Hippocampal formation (tissue), 2 donors: ENCODE measurements at regions not wholly inside any gene's neighbourhood (a gene's known extent, or its start where the extent isn't known, plus 50 kb on each side); places are given as distances from the start of the nearest gene placed in this dataset.

Experiments used
- DNase-seq, 2 donors: peaks; one replicate each; lab custom pipeline; 2025; lab: John Stamatoyannopoulos, UW

GRCh38 chr9:91130796-91131318 is 230.9 kb downstream of the AUH start:
- no peak for DNase-seq

GRCh38 chr9:91131433-91131839 is 230.3 kb downstream of the AUH start:
- no peak for DNase-seq

DNA sequence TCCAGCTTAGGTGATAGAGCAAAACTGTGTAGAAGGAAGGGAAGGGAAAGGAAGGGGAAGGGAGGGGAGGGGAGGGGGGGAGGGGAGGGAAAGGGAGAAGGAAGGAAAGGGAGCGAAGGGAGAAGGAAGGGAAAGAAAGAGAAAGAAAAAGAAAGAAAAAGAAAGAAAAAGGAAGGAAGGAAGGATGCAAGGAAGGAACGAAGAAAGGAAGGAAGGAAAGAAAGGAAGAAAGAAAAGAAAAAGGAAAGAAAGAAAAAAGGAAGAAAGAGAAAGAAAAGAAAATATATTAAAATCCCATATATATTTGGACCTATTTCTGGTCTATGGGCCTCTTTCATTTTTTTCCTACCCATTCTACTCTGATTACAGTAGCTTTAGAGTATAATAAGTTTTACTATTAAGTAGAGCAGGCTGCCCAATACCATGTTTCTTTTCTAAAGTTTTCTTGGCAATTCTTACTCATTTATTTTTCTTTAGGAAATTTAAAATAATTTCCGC is 229.1 kb downstream of the AUH start:
- DNase-seq, result no peak

DNA sequence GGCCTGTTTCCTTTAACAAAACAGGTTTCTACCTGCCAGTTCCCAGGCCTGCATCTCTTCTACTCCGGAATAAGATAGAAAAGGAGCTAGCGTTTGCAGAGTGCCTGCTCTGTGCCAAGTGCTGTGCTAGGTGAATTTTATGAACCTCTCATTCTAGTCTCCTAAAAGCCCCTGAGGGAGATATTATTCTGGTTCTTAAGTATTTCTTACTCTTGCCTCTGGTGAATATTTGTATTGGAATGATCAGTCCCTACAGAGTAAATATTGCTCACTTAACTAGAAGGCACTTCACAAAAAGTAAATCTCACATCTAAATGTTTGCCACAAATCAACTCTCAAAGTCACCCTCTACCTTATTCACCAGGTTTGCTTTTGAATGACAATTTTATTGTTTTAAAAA is 227.1 kb downstream of the AUH start:
- DNase-seq, result no peak

GRCh38 chr9:91137391-91137790 is 224.3 kb downstream of the AUH start:
- no peak for DNase-seq

GRCh38 chr9:91138760-91139159 is 223.0 kb downstream of the AUH start:
- no peak for DNase-seq

GRCh38 chr9:91141407-91141965 is 220.2 kb downstream of the AUH start:
- no peak for DNase-seq

DNA sequence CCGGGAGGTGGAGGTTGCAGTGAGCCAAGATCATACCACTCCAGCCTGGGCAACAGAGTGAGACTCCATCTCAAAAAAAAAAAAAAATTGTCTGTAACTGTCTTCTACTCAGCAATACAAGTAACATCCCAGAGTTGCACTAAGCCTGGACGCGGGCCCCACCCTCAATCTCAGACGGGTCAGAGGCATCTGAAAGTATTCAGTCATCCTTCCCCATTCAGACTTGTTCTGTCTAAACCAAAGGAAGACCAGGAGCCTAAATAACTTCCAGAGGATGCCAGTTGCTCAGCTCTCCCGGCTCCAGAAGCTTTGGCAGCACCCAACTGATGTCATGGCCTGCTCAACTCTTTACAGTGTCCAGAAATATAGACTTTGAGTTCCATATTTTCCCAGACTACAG is 218.6 kb downstream of the AUH start:
- DNase-seq, result no peak

DNA sequence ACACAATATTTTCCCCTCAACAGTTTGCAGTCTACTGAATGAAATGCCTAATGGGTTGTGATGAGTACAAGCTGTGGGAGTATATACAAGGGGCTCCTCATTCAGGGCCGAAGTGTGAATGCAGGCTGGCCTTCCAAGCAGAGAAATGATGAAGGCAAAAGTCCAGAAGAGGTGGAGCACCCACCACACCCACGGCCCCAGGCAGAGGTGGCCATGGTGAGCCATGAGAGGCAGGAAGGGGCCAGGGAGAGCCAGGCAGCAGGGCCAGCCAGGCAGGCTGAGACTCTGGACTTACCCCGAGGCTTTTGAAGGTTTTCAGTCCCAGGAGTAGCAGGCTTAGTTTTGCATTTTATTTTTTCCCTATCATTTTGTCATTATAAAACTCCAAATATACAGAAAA is 218.1 kb downstream of the AUH start:
- no peak for DNase-seq

GRCh38 chr9:91144769-91145168 is 216.9 kb downstream of the AUH start:
- DNase-seq, result no peak

DNA sequence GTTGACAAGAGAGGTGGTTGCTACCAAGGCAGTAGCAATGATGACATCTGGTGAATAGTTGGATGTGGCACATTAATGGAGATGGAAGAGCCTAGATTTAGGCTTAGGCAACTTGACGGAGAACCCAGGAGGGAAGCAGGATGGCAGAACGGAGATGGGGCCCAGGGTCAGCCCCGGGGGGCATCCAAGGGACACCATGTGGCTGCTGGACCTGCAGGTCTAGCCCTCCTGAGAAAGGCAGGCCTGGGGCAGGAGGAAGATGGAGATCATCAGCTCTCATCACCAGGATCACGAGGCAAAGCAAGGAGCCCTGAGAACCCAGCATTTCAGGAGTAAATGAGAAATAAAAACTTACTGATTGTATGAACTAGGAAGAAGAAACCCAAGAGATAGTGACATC is 216.2 kb downstream of the AUH start:
- DNase-seq, result no peak

- DNase-seq, result no peak
Measured at GRCh38 chr9:91146391-91147019, 215.2 kb downstream of the AUH start.

DNA sequence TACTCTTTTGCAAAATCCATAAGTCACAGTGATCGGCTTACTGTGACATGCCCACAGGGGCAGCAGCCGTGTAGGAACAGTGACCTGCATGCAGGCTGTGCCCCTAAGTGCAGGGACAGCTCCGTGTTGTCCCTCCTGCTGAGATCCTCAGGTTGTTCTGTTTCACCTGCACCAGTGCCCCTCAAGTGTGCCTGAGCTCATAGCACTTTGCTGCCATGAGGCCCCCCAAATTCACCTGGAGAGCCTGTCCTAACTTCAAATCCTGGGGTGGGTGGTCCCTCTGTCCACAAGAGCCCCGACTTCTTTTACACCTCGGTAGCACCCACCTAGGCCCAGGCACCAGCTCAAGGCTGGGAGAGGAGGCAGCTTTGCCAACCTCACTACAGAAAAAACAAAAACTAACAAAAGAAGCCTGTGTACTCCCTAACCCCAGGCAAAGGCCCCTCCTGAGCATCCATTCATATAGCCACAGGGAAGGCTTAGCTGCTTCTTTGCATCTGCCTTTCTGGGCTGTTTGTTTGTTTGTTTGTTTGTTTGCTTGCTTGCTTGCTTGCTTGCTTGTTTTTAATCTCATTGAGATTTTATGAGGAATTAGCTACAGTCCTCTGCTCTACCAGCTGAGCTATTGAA is 214.5 kb downstream of the AUH start:
- no peak for DNase-seq

DNA sequence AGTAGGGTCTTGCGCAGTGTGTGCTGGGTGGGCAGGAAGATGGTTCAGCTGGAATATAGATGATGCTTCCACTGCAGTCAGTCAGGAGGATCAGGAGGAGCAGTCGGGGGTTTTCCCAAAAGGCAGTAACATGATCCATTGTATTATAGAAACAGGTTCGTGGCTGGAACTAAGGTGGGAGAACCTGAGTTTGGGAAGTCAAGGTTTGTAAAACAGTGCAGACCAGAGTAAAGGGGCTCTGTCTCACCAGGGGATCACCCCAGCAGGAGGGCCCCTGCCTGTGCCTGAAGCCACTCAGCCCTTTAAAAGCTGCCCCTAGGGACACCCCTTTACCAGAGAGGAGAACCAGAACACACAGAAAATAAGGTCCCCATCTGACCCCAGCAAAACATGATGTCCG is 213.4 kb downstream of the AUH start:
- DNase-seq, result no peak

DNA sequence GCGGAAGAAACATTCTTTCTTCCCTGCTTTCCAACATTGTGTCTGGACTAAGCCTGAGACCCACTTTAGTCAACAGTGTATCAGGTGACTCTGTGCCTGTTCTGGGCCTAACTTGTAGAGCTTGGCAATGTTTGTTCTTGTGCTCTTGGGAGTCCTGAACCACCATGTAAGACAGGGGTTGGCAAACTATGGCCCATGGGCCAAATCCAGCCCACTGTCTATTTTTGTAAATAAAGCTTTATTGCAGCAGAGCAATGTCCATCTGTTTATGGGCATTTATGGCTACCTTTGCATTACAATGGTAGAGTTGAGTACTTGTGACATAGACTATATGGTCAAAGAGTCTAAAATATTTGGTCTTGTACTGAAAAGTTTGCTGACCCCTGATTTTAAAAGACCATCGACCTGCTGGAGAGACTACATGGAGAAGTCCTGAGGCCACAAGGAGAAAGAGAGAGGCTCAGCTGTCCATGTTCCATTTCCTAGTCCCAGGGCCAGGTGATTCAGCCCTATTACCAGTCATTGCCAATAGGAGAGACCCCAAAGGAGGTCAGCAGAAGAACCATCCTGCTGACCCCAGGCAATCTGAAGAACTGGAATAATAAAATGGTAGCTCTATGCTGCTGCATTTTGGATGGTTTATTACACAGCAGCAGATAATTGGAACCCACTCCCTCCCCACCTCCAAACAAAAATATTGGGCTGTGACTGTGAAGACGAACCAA is 211.3 kb downstream of the AUH start:
- no peak for DNase-seq

- no peak for DNase-seq
Measured at GRCh38 chr9:91150998-91151717, 210.6 kb downstream of the AUH start.

- DNase-seq, result no peak
Measured at GRCh38 chr9:91151718-91152095, 210.0 kb downstream of the AUH start.

DNA sequence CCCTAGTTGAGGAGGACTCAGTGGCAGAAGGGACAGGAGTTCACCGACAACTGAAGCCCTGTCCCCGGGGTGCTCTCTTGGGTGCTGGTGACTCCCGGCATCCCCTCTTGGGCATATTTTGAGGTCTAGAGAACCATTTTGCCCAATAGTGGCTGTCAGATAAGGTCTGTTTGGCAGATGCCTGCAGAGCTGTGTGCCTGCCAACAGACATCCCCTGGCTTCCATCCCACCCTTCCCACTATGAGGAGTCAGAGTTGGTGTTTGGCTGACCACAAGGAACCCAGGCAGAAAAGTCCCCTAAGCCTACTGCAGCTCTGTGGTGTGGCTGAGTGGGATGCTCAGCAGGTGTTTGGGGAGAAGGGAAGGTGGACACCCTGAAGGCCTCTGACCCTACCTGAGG is 207.0 kb downstream of the AUH start:
- DNase-seq, result no peak

- DNase-seq, result no peak
Measured at GRCh38 chr9:91155181-91155580, 206.5 kb downstream of the AUH start.

- DNase-seq, result no peak
Measured at GRCh38 chr9:91155746-91156376, 205.9 kb downstream of the AUH start.

GRCh38 chr9:91156451-91157234 is 205.1 kb downstream of the AUH start:
- no peak for DNase-seq
